ENCODE measurements at regions not wholly inside any gene's neighbourhood (a gene's known extent, or its start where the extent isn't known, plus 50 kb on each side); places are given as distances from the start of the nearest gene placed in this dataset.

- no peak for TF ChIP-seq CTCF (IDR thresholded peaks at IDR 0.05; ENCODE audit: extremely low read depth, missing control alignments)
- no peak for DNase-seq (ENCODE audit: low spot score)
Measured at GRCh38 chr3:176926688-176927087, 270.6 kb downstream of the TBL1XR1 start.

GRCh38 chr3:176926034-176926433 is 271.2 kb downstream of the TBL1XR1 start:
- DNase-seq (ENCODE audit: low spot score): no peak
- TF ChIP-seq CTCF (IDR thresholded peaks at IDR 0.05; ENCODE audit: extremely low read depth, missing control alignments): no peak

- no peak for TF ChIP-seq CTCF (IDR thresholded peaks at IDR 0.05; ENCODE audit: extremely low read depth, missing control alignments)
- DNase-seq (ENCODE audit: low spot score): no peak
Measured at GRCh38 chr3:176920766-176921160, 276.5 kb downstream of the TBL1XR1 start.

GRCh38 chr3:176919836-176920765 is 277.2 kb downstream of the TBL1XR1 start:
- DNase-seq (ENCODE audit: low spot score): no peak
- TF ChIP-seq CTCF (IDR thresholded peaks at IDR 0.05; ENCODE audit: extremely low read depth, missing control alignments): no peak

- DNase-seq (ENCODE audit: low spot score): no peak
- TF ChIP-seq CTCF (IDR thresholded peaks at IDR 0.05; ENCODE audit: extremely low read depth, missing control alignments): no peak
Measured at GRCh38 chr3:176916777-176917176, 280.5 kb downstream of the TBL1XR1 start.

GRCh38 chr3:176914764-176915163 is 282.5 kb downstream of the TBL1XR1 start:
- DNase-seq (ENCODE audit: low spot score): no peak
- TF ChIP-seq CTCF (IDR thresholded peaks at IDR 0.05; ENCODE audit: extremely low read depth, missing control alignments): no peak

GRCh38 chr3:176911579-176911978 is 285.7 kb downstream of the TBL1XR1 start:
- TF ChIP-seq CTCF (IDR thresholded peaks at IDR 0.05; ENCODE audit: extremely low read depth, missing control alignments): no peak

More at GRCh38 chr3:176911579-176911978, 285.7 kb downstream of the TBL1XR1 start:
- DNase-seq (ENCODE audit: low spot score): no peak
